Loucy (cell line): ENCODE measurements at regions not wholly inside any gene's neighbourhood (a gene's known extent, or its start where the extent isn't known, plus 50 kb on each side); places are given as distances from the start of the nearest gene placed in this dataset.

Experiments used
- H2AFZ ChIP-seq: fragments of 200-600 bp; sonication (generic); 2 replicates; pipeline ENCODE4 v1.6.0; 2016; ENCODE audit warnings: antibody characterized with exemption, mild to moderate bottlenecking, low read length, moderate library complexity
- H3F3A ChIP-seq: fragments of 200-600 bp; 2 replicates; pipeline ENCODE4 v1.6.0; 2016; ENCODE audit warnings: antibody characterized with exemption, low read depth, mild to moderate bottlenecking
- H3K27me3 ChIP-seq: fragments of 200-600 bp; sonication (generic); 2 replicates; pipeline ENCODE4 v1.6.1; 2014; ENCODE audit warnings: low read length, mild to moderate bottlenecking; ENCODE audit not compliant: insufficient read depth, poor library complexity, severe bottlenecking
- H3K36me3 ChIP-seq: fragments of 200-600 bp; sonication (generic); 2 replicates; pipeline ENCODE4 v1.6.1; 2016; ENCODE audit warnings: low read length; ENCODE audit not compliant: insufficient read depth
- H3K4me1 ChIP-seq: fragments of 200-600 bp; sonication (generic); 2 replicates; pipeline ENCODE4 v1.5.1; 2014; ENCODE audit warnings: low read length, mild to moderate bottlenecking; ENCODE audit not compliant: insufficient read depth, poor library complexity, severe bottlenecking
- H3K4me2 ChIP-seq: fragments of 200-600 bp; sonication (generic); 2 replicates; pipeline ENCODE4 v1.6.0; 2014; ENCODE audit warnings: antibody characterized with exemption, low read length, low read depth, mild to moderate bottlenecking; ENCODE audit not compliant: poor library complexity, severe bottlenecking
- H3K4me3 ChIP-seq: fragments of 200-600 bp; sonication (generic); 2 replicates; pipeline ENCODE4 v1.5.1; 2014; ENCODE audit warnings: low read length, mild to moderate bottlenecking, mixed read lengths; ENCODE audit not compliant: poor library complexity, severe bottlenecking
- H3K79me2 ChIP-seq: fragments of 200-600 bp; sonication (generic); 2 replicates; pipeline ENCODE4 v1.6.1; 2014; ENCODE audit warnings: low read length; ENCODE audit not compliant: insufficient read depth
- H3K9ac ChIP-seq: fragments of 200-600 bp; sonication (generic); 2 replicates; pipeline ENCODE4 v1.6.0; 2014; ENCODE audit warnings: mild to moderate bottlenecking, low read depth, low read length, moderate library complexity; ENCODE audit not compliant: poor library complexity, severe bottlenecking
- H3K9me2 ChIP-seq: fragments of 200-600 bp; sonication (generic); replicated peaks from 2 replicates; pipeline ENCODE4 v1.6.1; 2016; ENCODE audit warnings: low read depth, low read length, mixed read lengths
- H3K9me3 ChIP-seq: fragments of 200-600 bp; sonication (generic); 2 replicates; pipeline ENCODE4 v1.6.1; 2014; ENCODE audit warnings: mild to moderate bottlenecking, antibody characterized with exemption, low read length, low read depth; ENCODE audit not compliant: insufficient read depth
- H4K20me1 ChIP-seq: fragments of 200-600 bp; sonication (generic); 2 replicates; pipeline ENCODE4 v1.6.0; 2014; ENCODE audit warnings: antibody characterized with exemption, low read length, mild to moderate bottlenecking; ENCODE audit not compliant: insufficient read depth, poor library complexity, severe bottlenecking
- CTCF ChIP-seq: fragments of 200-600 bp; sonication (generic); conservative IDR thresholded peaks from 2 replicates; pipeline ENCODE4 v1.5.1; 2014; ENCODE audit warnings: mild to moderate bottlenecking, antibody characterized with exemption, low read length
- EZH2phosphoT487 ChIP-seq: fragments of 200-600 bp; IDR thresholded peaks from 2 replicates; pipeline ENCODE4 v1.6.1; 2018; ENCODE audit warnings: antibody characterized with exemption, mild to moderate bottlenecking, moderate library complexity, borderline replicate concordance

- no peak overlapping the region for H3K4me3 ChIP-seq
- no peaks in the 10 kb centered on the region for H4K20me1 ChIP-seq
- H2AFZ ChIP-seq: no peak overlapping the region
- no peaks in the 10 kb centered on the region for H3K79me2 ChIP-seq
- TF ChIP-seq CTCF (no peak), EZH2phosphoT487 (no peak)
- no peaks in the 10 kb centered on the region for H3K4me1 ChIP-seq
- no peak overlapping the region for H3K9ac ChIP-seq
- no peaks in the 10 kb centered on the region for H3K27me3 ChIP-seq
- H3K4me2 ChIP-seq: no peak overlapping the region
- H3K9me3 ChIP-seq: no peaks in the 10 kb centered on the region
- no peaks in the 10 kb centered on the region for H3K9me2 ChIP-seq
- no peaks in the 10 kb centered on the region for H3F3A ChIP-seq
- no peaks in the 10 kb centered on the region for H3K36me3 ChIP-seq
Measured at GRCh38 chr14:84622357-84622756, 907.6 kb upstream of the FLRT2 start.

- Histone ChIP-seq H2AFZ (no peak overlapping the region), H3K9ac (no peak overlapping the region), H3K79me2 (no peaks in the 10 kb centered on the region), H3K9me3 (no peaks in the 10 kb centered on the region), H4K20me1 (no peaks in the 10 kb centered on the region), H3K36me3 (no peaks in the 10 kb centered on the region), H3F3A (no peaks in the 10 kb centered on the region), H3K9me2 (no peaks in the 10 kb centered on the region), H3K4me3 (no peak overlapping the region), H3K27me3 (no peaks in the 10 kb centered on the region), H3K4me2 (no peak overlapping the region), H3K4me1 (no peaks in the 10 kb centered on the region)
- TF ChIP-seq CTCF: no peak
- no peak for TF ChIP-seq EZH2phosphoT487
Measured at GRCh38 chr14:84643446-84643845, 886.5 kb upstream of the FLRT2 start.

GRCh38 chr14:84646786-84647500 is 883.0 kb upstream of the FLRT2 start:
- H3K4me3 ChIP-seq: no peak overlapping the region
- no peaks in the 10 kb centered on the region for H3K79me2 ChIP-seq
- no peaks in the 10 kb centered on the region for H3K4me1 ChIP-seq
- no peaks in the 10 kb centered on the region for H3K36me3 ChIP-seq
- no peak overlapping the region for H2AFZ ChIP-seq
- no peak overlapping the region for H3K9ac ChIP-seq
- H3F3A ChIP-seq: no peaks in the 10 kb centered on the region
- H3K9me3 ChIP-seq: no peaks in the 10 kb centered on the region
- H3K4me2 ChIP-seq: no peak overlapping the region
- H4K20me1 ChIP-seq: no peaks in the 10 kb centered on the region
- H3K9me2 ChIP-seq: no peaks in the 10 kb centered on the region
- no peak for TF ChIP-seq EZH2phosphoT487
- H3K27me3 ChIP-seq: no peaks in the 10 kb centered on the region

- no peak overlapping the region for H3K9ac ChIP-seq
- H3K9me3 ChIP-seq: no peaks in the 10 kb centered on the region
- H3K36me3 ChIP-seq: no peaks in the 10 kb centered on the region
- no peaks in the 10 kb centered on the region for H3K27me3 ChIP-seq
- H3K79me2 ChIP-seq: no peaks in the 10 kb centered on the region
- no peaks in the 10 kb centered on the region for H3K9me2 ChIP-seq
- no peak for TF ChIP-seq CTCF
- TF ChIP-seq EZH2phosphoT487: no peak
- no peaks in the 10 kb centered on the region for H3F3A ChIP-seq
- no peaks in the 10 kb centered on the region for H4K20me1 ChIP-seq
- no peak overlapping the region for H3K4me3 ChIP-seq
- H2AFZ ChIP-seq: no peak overlapping the region
- no peak overlapping the region for H3K4me2 ChIP-seq
- no peaks in the 10 kb centered on the region for H3K4me1 ChIP-seq
Measured at GRCh38 chr14:84655014-84655413, 874.9 kb upstream of the FLRT2 start.
